Gastrocnemius medialis (tissue), 4 donors: ENCODE measurements at regions not wholly inside any gene's neighbourhood (a gene's known extent, or its start where the extent isn't known, plus 50 kb on each side); places are given as distances from the start of the nearest gene placed in this dataset.
A peak's percentile ranks its signal among the peaks of the same experiment; 100 is the strongest.

ENCODE experiments used
- ATAC-seq, 2 donors: fragments of 150-250 bp; one replicate each; pipeline ENCODE4 v1.9.1; 2016
- DNase-seq, 2 donors: peaks; one replicate each; pipeline ENCODE4 v3.0.0-alpha.2; 2019
- H3K27ac ChIP-seq, 4 donors: fragments of 200-600 bp; sonication (generic); 1 replicate in 1 of 4; 2 replicates in 3 of 4; pipeline ENCODE4 v1.5.1; 2016 to 2018; ENCODE audit warnings: mild to moderate bottlenecking in 2 of 4, moderate library complexity in 1 of 4
- H3K27me3 ChIP-seq, 3 donors: fragments of 200-600 bp; sonication (generic) in 2 of 3; 1 replicate in 1 of 3; 2 replicates in 2 of 3; pipeline versions ENCODE4 v1.5.1 to v1.6.0; 2016 to 2019; ENCODE audit warnings: mild to moderate bottlenecking in 1 of 3, moderate library complexity in 1 of 3
- H3K36me3 ChIP-seq, 2 donors: fragments of 200-600 bp; sonication (generic) in 1 of 2; one replicate each; pipeline ENCODE4 v1.5.1; 2017 to 2018
- H3K4me1 ChIP-seq, 2 donors: fragments of 200-600 bp; sonication (generic) in 1 of 2; one replicate each; pipeline ENCODE4 v1.5.1; 2016 to 2017; ENCODE audit warnings: mild to moderate bottlenecking in 2 of 2
- H3K4me3 ChIP-seq, 4 donors: fragments of 200-600 bp; sonication (generic) in 3 of 4; 1 replicate in 1 of 4; 2 replicates in 3 of 4; pipeline ENCODE4 v1.5.1; 2016 to 2019; ENCODE audit warnings: mild to moderate bottlenecking in 2 of 4
- H3K9me3 ChIP-seq, 3 donors: fragments of 200-600 bp; sonication (generic) in 2 of 3; 1 replicate in 1 of 3; 2 replicates in 2 of 3; pipeline ENCODE4 v1.5.1; 2016 to 2019
- POLR2A ChIP-seq, 2 donors: fragments of 450-650 bp; IDR thresholded peaks; one replicate each; pipeline ENCODE4 v1.6.1; 2017; ENCODE audit warnings: antibody characterized with exemption in 2 of 2, mild to moderate bottlenecking in 2 of 2, moderate library complexity in 2 of 2
- in situ Hi-C, 4 donors: fragments of 200-750 bp; cut with MboI; loops; one replicate each; pipeline versions ENCODE4 v1.15.0 to v1.8.0; 2017; ENCODE audit warnings: low sequenced_read_pairs in 4 of 4
- intact Hi-C: fragments of 100-400 bp; cut with DNase I; formaldehyde crosslinking; loops from one replicate; pipeline ENCODE4 v1.15.1; 2023; ENCODE audit warnings: low total_unique reads
- TF ChIP-seq, protein P1 (sequence below), 5 experiments: fragments of 450-650 bp in 3 of 5; fragments of 200-600 bp in 2 of 5; sonication (generic) in 2 of 5; IDR thresholded peaks in 4 of 5; conservative IDR thresholded peaks in 1 of 5; 1 replicate in 4 of 5; 2 replicates in 1 of 5; pipeline ENCODE4 v1.5.1; 2016 to 2019; ENCODE audit warnings: antibody characterized with exemption in 5 of 5, mild to moderate bottlenecking in 3 of 5, moderate library complexity in 3 of 5

DNA sequence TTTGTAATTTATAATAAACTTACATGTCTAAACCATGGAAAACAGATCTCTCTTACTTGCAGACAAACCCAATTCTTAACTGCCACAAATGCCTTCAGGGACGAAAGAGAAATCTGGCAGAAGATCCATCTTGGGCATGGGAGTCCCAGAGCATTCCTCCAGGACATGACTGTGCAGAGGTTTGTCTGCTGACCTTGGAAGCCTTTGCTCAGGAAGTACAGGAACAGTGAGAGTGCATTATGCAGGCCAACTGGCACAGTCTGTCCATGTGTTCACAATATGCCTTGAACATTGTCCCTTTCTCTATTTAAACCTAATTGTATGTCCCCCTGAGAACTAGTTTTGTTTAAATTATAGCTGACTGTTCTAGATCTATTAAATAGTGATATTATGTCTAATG, 467.1 kb downstream of the ATP23 start:
- H3K4me3 ChIP-seq: no peak overlapping the region
- intact Hi-C loops (no loop called here), in situ Hi-C loops (no loop called here)
- H3K4me1 ChIP-seq: no peaks in the 10 kb centered on the region
- DNase-seq: no peak
- H3K27me3 ChIP-seq: no peaks in the 10 kb centered on the region
- H3K27ac ChIP-seq: no peak overlapping the region
- no peaks in the 10 kb centered on the region for H3K9me3 ChIP-seq
- peak in 1 of 2 donors; percentile 50 for ATAC-seq
- H3K36me3 ChIP-seq: no peaks in the 10 kb centered on the region
- TF ChIP-seq, protein P1, sequence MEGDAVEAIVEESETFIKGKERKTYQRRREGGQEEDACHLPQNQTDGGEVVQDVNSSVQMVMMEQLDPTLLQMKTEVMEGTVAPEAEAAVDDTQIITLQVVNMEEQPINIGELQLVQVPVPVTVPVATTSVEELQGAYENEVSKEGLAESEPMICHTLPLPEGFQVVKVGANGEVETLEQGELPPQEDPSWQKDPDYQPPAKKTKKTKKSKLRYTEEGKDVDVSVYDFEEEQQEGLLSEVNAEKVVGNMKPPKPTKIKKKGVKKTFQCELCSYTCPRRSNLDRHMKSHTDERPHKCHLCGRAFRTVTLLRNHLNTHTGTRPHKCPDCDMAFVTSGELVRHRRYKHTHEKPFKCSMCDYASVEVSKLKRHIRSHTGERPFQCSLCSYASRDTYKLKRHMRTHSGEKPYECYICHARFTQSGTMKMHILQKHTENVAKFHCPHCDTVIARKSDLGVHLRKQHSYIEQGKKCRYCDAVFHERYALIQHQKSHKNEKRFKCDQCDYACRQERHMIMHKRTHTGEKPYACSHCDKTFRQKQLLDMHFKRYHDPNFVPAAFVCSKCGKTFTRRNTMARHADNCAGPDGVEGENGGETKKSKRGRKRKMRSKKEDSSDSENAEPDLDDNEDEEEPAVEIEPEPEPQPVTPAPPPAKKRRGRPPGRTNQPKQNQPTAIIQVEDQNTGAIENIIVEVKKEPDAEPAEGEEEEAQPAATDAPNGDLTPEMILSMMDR (IDR thresholded peaks at IDR 0.05 in 4 of 5, conservative IDR thresholded peaks at IDR 0.05 in 1 of 5): no peak
- TF ChIP-seq POLR2A (IDR thresholded peaks at IDR 0.05): no peak

DNA sequence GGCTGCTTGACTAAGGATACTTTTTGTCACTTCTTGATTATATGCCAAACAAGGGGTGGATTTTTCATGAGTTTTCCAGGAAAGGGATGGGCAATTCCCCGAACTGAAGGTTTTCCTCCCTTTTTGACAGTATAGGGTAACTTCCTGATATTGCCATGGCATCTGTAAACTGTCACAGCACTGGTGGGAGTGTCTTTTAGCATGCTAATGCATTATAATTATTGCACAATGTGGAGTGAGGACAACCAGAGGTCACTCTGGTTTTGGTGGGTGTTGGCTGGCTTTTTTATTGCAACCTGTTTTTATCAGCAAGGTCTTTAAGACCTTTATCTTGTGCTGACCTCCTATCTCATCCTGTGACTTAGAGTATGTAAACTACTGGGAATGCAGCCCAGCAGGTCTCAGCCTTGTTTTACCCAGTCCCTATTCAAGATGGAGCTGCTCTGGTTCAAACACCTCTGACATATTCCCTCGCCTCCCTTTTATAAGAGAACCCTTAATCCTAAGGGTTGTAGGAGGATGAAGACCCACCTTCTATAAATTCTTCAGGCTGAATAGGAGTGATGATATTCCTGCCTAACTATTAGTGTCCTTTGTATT, 471.2 kb downstream of the ATP23 start:
- in situ Hi-C loops (no loop called here), intact Hi-C loops (no loop called here)
- H3K4me3 ChIP-seq: no peak overlapping the region
- no peaks in the 10 kb centered on the region for H3K27me3 ChIP-seq
- ATAC-seq (no peak), DNase-seq (no peak)
- H3K36me3 ChIP-seq: no peaks in the 10 kb centered on the region
- no peak overlapping the region for H3K27ac ChIP-seq
- no peak for TF ChIP-seq POLR2A (IDR thresholded peaks at IDR 0.05)
- TF ChIP-seq, protein P1 (IDR thresholded peaks at IDR 0.05 in 4 of 5, conservative IDR thresholded peaks at IDR 0.05 in 1 of 5): no peak
- H3K9me3 ChIP-seq: no peaks in the 10 kb centered on the region
- no peaks in the 10 kb centered on the region for H3K4me1 ChIP-seq

DNA sequence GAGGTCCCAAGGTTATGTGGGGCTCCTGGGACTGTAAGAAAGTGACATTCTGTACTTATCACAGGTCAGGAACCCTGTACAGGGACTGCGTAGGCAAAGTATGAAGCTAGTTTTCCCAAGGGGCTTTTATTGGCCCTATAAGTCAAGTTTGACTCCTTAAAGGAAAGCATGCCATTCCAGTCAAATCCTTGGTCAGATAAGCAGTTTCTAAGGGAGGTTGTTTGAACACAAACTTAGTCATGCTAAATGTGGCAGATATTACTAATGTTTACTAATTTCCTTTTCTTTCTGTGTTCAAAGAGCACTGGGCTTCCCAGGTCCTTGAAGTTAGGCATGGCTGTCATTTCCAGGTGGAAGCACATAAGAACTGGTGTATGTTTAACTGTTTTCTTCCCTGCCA, 472.4 kb downstream of the ATP23 start:
- H3K4me3 ChIP-seq: no peak overlapping the region
- H3K4me1 ChIP-seq: no peaks in the 10 kb centered on the region
- H3K9me3 ChIP-seq: no peaks in the 10 kb centered on the region
- ATAC-seq (no peak), DNase-seq (no peak)
- H3K27me3 ChIP-seq: no peaks in the 10 kb centered on the region
- in situ Hi-C loops: no loop called here
- no peaks in the 10 kb centered on the region for H3K36me3 ChIP-seq
- no peak overlapping the region for H3K27ac ChIP-seq
- intact Hi-C loops: no loop called here
- no peak for TF ChIP-seq POLR2A (IDR thresholded peaks at IDR 0.05)
- TF ChIP-seq, protein P1 (IDR thresholded peaks at IDR 0.05 in 4 of 5, conservative IDR thresholded peaks at IDR 0.05 in 1 of 5): no peak

DNA sequence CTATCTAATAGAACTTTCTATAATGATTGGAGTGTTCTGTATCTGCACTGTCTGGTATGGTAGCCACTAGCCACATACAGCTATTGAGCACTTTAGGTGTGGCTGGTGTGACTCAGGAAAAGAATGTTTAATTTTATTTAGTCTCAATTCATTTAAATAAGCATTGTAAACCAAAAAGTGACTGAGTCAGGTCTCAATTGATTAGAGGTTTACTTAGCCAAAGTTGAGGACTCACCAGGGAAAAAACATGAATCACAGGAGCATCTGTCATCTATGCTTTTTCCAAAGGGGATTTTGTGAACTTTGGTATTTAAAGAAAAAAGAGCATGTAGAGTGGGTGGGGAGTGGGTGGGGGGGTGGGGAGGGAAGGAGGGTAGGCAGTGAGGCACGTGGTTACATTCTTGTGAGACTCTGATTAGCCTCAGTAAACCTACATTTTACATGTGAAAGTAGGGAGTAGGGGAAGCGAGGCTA, 473.1 kb downstream of the ATP23 start:
- no peaks in the 10 kb centered on the region for H3K36me3 ChIP-seq
- no peak overlapping the region for H3K27ac ChIP-seq
- no peaks in the 10 kb centered on the region for H3K9me3 ChIP-seq
- no peak for DNase-seq
- intact Hi-C loops (no loop called here), in situ Hi-C loops (no loop called here)
- ATAC-seq: no peak
- no peaks in the 10 kb centered on the region for H3K27me3 ChIP-seq
- H3K4me3 ChIP-seq: no peak overlapping the region
- TF ChIP-seq POLR2A (IDR thresholded peaks at IDR 0.05): no peak
- TF ChIP-seq, protein P1 (IDR thresholded peaks at IDR 0.05 in 4 of 5, conservative IDR thresholded peaks at IDR 0.05 in 1 of 5): no peak
- H3K4me1 ChIP-seq: no peaks in the 10 kb centered on the region

DNA sequence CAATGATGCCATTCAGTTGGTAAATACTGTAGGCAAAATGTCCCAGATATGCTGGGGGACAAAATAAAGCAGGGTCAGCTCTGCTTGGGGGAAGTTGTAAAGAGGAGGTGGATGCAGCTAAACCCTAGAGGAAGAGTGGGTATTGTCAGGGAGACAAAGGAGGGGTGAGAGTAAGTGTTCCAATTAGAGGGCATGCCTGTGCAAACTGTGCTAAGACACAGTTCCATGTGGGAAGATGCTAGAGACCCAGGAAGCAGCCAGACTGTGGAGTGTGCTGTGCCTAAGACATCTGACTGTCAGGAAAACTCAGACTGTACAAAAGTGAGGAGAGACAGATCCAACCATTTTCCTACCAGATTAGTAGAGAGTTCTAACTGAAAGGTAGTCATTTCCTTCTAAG, 474.3 kb downstream of the ATP23 start:
- no peak overlapping the region for H3K27ac ChIP-seq
- in situ Hi-C loops: no loop called here
- ATAC-seq: no peak
- H3K27me3 ChIP-seq: no peaks in the 10 kb centered on the region
- no peaks in the 10 kb centered on the region for H3K36me3 ChIP-seq
- H3K4me3 ChIP-seq: no peak overlapping the region
- TF ChIP-seq, protein P1 (IDR thresholded peaks at IDR 0.05 in 4 of 5, conservative IDR thresholded peaks at IDR 0.05 in 1 of 5): no peak
- H3K9me3 ChIP-seq: no peaks in the 10 kb centered on the region
- no peak for DNase-seq
- no peaks in the 10 kb centered on the region for H3K4me1 ChIP-seq
- intact Hi-C loops: no loop called here
